DOHH2 (cell line): ENCODE measurements at regions not wholly inside any gene's neighbourhood (a gene's known extent, or its start where the extent isn't known, plus 50 kb on each side); places are given as distances from the start of the nearest gene placed in this dataset.

Experiments
- H3F3A ChIP-seq: fragments of 200-600 bp; sonication (generic), shearing (Covaris generic); 2 replicates; pipeline ENCODE4 v1.6.0; 2016; ENCODE audit warnings: antibody characterized with exemption, mild to moderate bottlenecking; ENCODE audit not compliant: control insufficient read depth, insufficient read depth
- H3K27ac ChIP-seq: fragments of 200-600 bp; sonication (generic); 2 replicates; pipeline ENCODE4 v1.5.1; 2014; ENCODE audit warnings: low read depth, mild to moderate bottlenecking, low read length, moderate library complexity
- H3K27me3 ChIP-seq: fragments of 200-600 bp; sonication (generic); 2 replicates; pipeline ENCODE4 v1.6.1; 2014; ENCODE audit warnings: mild to moderate bottlenecking, low read length, mixed read lengths; ENCODE audit not compliant: control insufficient read depth
- H3K36me3 ChIP-seq: fragments of 200-600 bp; sonication (generic); 2 replicates; pipeline ENCODE4 v1.6.1; 2014; ENCODE audit warnings: mild to moderate bottlenecking, low read length, moderate library complexity, mixed read lengths; ENCODE audit not compliant: control insufficient read depth
- H3K4me1 ChIP-seq: fragments of 200-600 bp; sonication (generic); 2 replicates; pipeline ENCODE4 v1.6.1; 2014; ENCODE audit warnings: mild to moderate bottlenecking, low read length, mixed read lengths; ENCODE audit not compliant: control insufficient read depth
- H3K4me2 ChIP-seq: fragments of 200-600 bp; sonication (generic); 2 replicates; pipeline ENCODE4 v1.6.0; 2014; ENCODE audit warnings: mild to moderate bottlenecking, low read length, moderate library complexity
- H3K4me3 ChIP-seq: fragments of 200-600 bp; sonication (generic); 2 replicates; pipeline ENCODE4 v1.5.1; 2014; ENCODE audit warnings: mild to moderate bottlenecking, low read length, mixed read lengths
- H3K79me2 ChIP-seq: fragments of 200-600 bp; sonication (generic); 2 replicates; pipeline ENCODE4 v1.6.1; 2014; ENCODE audit warnings: mild to moderate bottlenecking, low read length, mixed read lengths; ENCODE audit not compliant: control insufficient read depth
- H3K9me2 ChIP-seq: fragments of 200-600 bp; sonication (generic); replicated peaks from 2 replicates; pipeline ENCODE4 v1.6.1; 2014; ENCODE audit warnings: mild to moderate bottlenecking, low read length, mixed read lengths; ENCODE audit not compliant: control insufficient read depth
- H3K9me3 ChIP-seq: fragments of 200-600 bp; sonication (generic); 2 replicates; pipeline ENCODE4 v1.6.1; 2014; ENCODE audit warnings: antibody characterized with exemption, low read length, mixed read lengths; ENCODE audit not compliant: control insufficient read depth, insufficient read depth
- H4K20me1 ChIP-seq: fragments of 200-600 bp; sonication (generic); 2 replicates; pipeline ENCODE4 v1.6.0; 2014; ENCODE audit warnings: low read depth, mild to moderate bottlenecking, antibody characterized with exemption, low read length, moderate library complexity; ENCODE audit not compliant: control insufficient read depth, insufficient read depth
- CTCF ChIP-seq: fragments of 200-600 bp; sonication (generic); IDR thresholded peaks from one replicate; pipeline ENCODE4 v1.5.1; 2014; ENCODE audit warnings: antibody characterized with exemption, mild to moderate bottlenecking, low read depth, low read length; ENCODE audit not compliant: poor library complexity, severe bottlenecking
- EZH2phosphoT487 ChIP-seq: fragments of 200-600 bp; sonication (generic); IDR thresholded peaks from 2 replicates; pipeline ENCODE4 v1.6.1; 2017; ENCODE audit warnings: borderline replicate concordance, mild to moderate bottlenecking, antibody characterized with exemption, low read length, moderate library complexity, mixed read lengths

- Histone ChIP-seq H3K4me2 (no peak overlapping the region), H3K9me3 (no peaks in the 10 kb centered on the region), H3K4me3 (no peak overlapping the region), H3K9me2 (no peaks in the 10 kb centered on the region), H3K27ac (no peak overlapping the region), H3K4me1 (no peaks in the 10 kb centered on the region), H4K20me1 (no peaks in the 10 kb centered on the region), H3F3A (no peaks in the 10 kb centered on the region), H3K27me3 (no peaks in the 10 kb centered on the region), H3K36me3 (no peaks in the 10 kb centered on the region), H3K79me2 (no peaks in the 10 kb centered on the region)
- TF ChIP-seq CTCF, result no peak
- no peak for TF ChIP-seq EZH2phosphoT487
These were observed 682.2 kb upstream of the ADGRL2 start for GRCh38 chr1:81118550-81118949.

GRCh38 chr1:81115422-81115821, 685.3 kb upstream of the ADGRL2 start:
- Histone ChIP-seq H3K4me1 (no peaks in the 10 kb centered on the region), H3K27ac (no peak overlapping the region), H3K9me3 (no peaks in the 10 kb centered on the region), H3K4me3 (no peak overlapping the region), H3K79me2 (no peaks in the 10 kb centered on the region), H3K4me2 (no peak overlapping the region), H3K9me2 (no peaks in the 10 kb centered on the region), H3K27me3 (no peaks in the 10 kb centered on the region), H3F3A (no peaks in the 10 kb centered on the region), H3K36me3 (no peaks in the 10 kb centered on the region), H4K20me1 (no peaks in the 10 kb centered on the region)
- no peak for TF ChIP-seq CTCF
- TF ChIP-seq EZH2phosphoT487, result no peak

- Histone ChIP-seq H3K4me2 (no peak overlapping the region), H3K9me3 (no peaks in the 10 kb centered on the region), H3K36me3 (no peaks in the 10 kb centered on the region), H4K20me1 (no peaks in the 10 kb centered on the region), H3K9me2 (no peaks in the 10 kb centered on the region), H3K4me1 (no peaks in the 10 kb centered on the region), H3F3A (no peaks in the 10 kb centered on the region), H3K79me2 (no peaks in the 10 kb centered on the region), H3K27ac (no peak overlapping the region), H3K4me3 (no peak overlapping the region), H3K27me3 (no peaks in the 10 kb centered on the region)
- TF ChIP-seq CTCF (no peak), EZH2phosphoT487 (no peak)
These were observed 686.5 kb upstream of the ADGRL2 start for GRCh38 chr1:81114191-81114590.

GRCh38 chr1:81113688-81114087, 687.0 kb upstream of the ADGRL2 start:
- Histone ChIP-seq H3K4me2 (no peak overlapping the region), H3K9me2 (no peaks in the 10 kb centered on the region), H3F3A (no peaks in the 10 kb centered on the region), H3K27ac (no peak overlapping the region), H3K4me3 (no peak overlapping the region), H3K36me3 (no peaks in the 10 kb centered on the region), H3K27me3 (no peaks in the 10 kb centered on the region), H3K4me1 (no peaks in the 10 kb centered on the region), H4K20me1 (no peaks in the 10 kb centered on the region), H3K79me2 (no peaks in the 10 kb centered on the region), H3K9me3 (no peaks in the 10 kb centered on the region)
- no peak for TF ChIP-seq CTCF
- TF ChIP-seq EZH2phosphoT487, result no peak
